Stomach smooth muscle (tissue), 2 donors: ENCODE measurements at regions not wholly inside any gene's neighbourhood (a gene's known extent, or its start where the extent isn't known, plus 50 kb on each side); places are given as distances from the start of the nearest gene placed in this dataset.

ENCODE experiments used
- H3K27ac ChIP-seq: one replicate; pipeline ENCODE4 v1.7.0; 2013; ENCODE audit warnings: mild to moderate bottlenecking, low read length, inconsistent platforms
- H3K27me3 ChIP-seq, 2 donors: one replicate each; pipeline ENCODE4 v1.7.0; 2013; ENCODE audit warnings: low read length in 2 of 2; ENCODE audit not compliant: insufficient read depth in 2 of 2, control insufficient read depth in 1 of 2
- H3K36me3 ChIP-seq, 2 donors: one replicate each; pipeline ENCODE4 v1.7.0; 2013; ENCODE audit warnings: low read length in 2 of 2; ENCODE audit not compliant: control insufficient read depth in 2 of 2, insufficient read depth in 2 of 2
- H3K4me1 ChIP-seq: one replicate; pipeline ENCODE4 v1.7.0; 2013; ENCODE audit warnings: low read length; ENCODE audit not compliant: control insufficient read depth, insufficient read depth
- H3K4me3 ChIP-seq, 2 donors: one replicate each; pipeline ENCODE4 v1.7.0; 2013; ENCODE audit warnings: low read length in 2 of 2
- H3K9ac ChIP-seq, 2 donors: one replicate each; pipeline ENCODE4 v1.7.0; 2013; ENCODE audit warnings: low read length in 2 of 2, mild to moderate bottlenecking in 1 of 2
- H3K9me3 ChIP-seq, 2 donors: one replicate each; pipeline ENCODE4 v1.7.0; 2013; ENCODE audit warnings: low read length in 2 of 2; ENCODE audit not compliant: control insufficient read depth in 2 of 2
- donor health status: healthy.
- donor health status: Pancreatic carcinoma.

DNA sequence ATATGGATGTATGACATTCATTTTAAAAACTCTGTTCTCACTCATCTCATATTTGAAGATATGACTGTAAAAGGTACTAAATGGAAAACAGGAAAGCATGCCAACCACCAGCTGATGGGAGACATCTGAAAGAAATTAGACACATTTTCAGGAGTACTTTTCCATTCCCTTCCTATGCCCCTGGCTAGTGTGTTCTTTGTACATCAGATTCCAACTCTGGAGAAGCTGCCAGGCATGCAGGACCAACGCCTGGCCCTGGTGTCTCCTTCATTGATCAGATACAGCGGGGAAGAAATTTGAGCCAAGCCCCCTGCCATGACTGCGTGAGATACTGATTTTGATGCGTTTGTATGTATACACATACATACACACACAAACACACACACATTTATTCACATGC lies 599.0 kb upstream of the SYT4 start:
- H3K36me3 ChIP-seq: no peaks in the 10 kb centered on the region
- no peaks in the 10 kb centered on the region for H3K9me3 ChIP-seq
- no peak overlapping the region for H3K9ac ChIP-seq
- H3K4me3 ChIP-seq: no peak overlapping the region
- no peaks in the 10 kb centered on the region for H3K4me1 ChIP-seq
- no peak overlapping the region for H3K27ac ChIP-seq
- no peaks in the 10 kb centered on the region for H3K27me3 ChIP-seq

GRCh38 chr18:43876748-43877147 lies 599.5 kb upstream of the SYT4 start:
- H3K27me3 ChIP-seq: no peaks in the 10 kb centered on the region
- no peak overlapping the region for H3K27ac ChIP-seq
- no peak overlapping the region for H3K9ac ChIP-seq

GRCh38 chr18:43877616-43878321 lies 600.5 kb upstream of the SYT4 start:
- H3K27ac ChIP-seq: no peak overlapping the region
- H3K9me3 ChIP-seq: no peaks in the 10 kb centered on the region
- no peak overlapping the region for H3K9ac ChIP-seq
- no peaks in the 10 kb centered on the region for H3K27me3 ChIP-seq
- no peaks in the 10 kb centered on the region for H3K4me1 ChIP-seq
- H3K36me3 ChIP-seq: no peaks in the 10 kb centered on the region
- no peak overlapping the region for H3K4me3 ChIP-seq

More at GRCh38 chr18:43876748-43877147, 599.5 kb upstream of the SYT4 start:
- Histone ChIP-seq H3K9me3 (no peaks in the 10 kb centered on the region), H3K4me3 (no peak overlapping the region), H3K4me1 (no peaks in the 10 kb centered on the region), H3K36me3 (no peaks in the 10 kb centered on the region)

DNA sequence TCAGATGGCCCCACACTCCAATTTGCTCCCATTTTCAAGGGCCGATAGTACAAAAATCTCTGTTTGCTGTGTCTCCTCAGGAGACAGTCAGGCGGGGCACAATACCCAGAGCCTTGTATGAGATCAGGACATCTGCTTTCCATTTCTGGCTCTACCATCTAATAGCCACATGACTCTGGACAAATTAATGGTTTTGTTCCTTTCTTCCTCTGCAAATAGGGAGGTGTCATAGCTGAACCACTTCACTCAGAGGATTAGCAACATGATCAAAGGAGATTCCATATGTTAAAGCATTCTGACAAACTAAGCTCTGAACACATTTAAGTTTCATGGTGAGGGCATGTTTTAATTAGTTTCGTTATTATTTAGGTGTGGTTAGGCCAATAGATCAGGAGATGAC lies 602.1 kb upstream of the SYT4 start:
- Histone ChIP-seq H3K9me3 (no peaks in the 10 kb centered on the region), H3K36me3 (no peaks in the 10 kb centered on the region), H3K27ac (no peak overlapping the region), H3K27me3 (no peaks in the 10 kb centered on the region), H3K9ac (no peak overlapping the region), H3K4me3 (no peak overlapping the region), H3K4me1 (no peaks in the 10 kb centered on the region)

GRCh38 chr18:43882358-43883055 lies 605.2 kb upstream of the SYT4 start:
- Histone ChIP-seq H3K4me1 (no peaks in the 10 kb centered on the region), H3K9me3 (no peaks in the 10 kb centered on the region), H3K27ac (no peak overlapping the region), H3K4me3 (no peak overlapping the region), H3K36me3 (no peaks in the 10 kb centered on the region), H3K9ac (no peak overlapping the region), H3K27me3 (no peaks in the 10 kb centered on the region)

DNA sequence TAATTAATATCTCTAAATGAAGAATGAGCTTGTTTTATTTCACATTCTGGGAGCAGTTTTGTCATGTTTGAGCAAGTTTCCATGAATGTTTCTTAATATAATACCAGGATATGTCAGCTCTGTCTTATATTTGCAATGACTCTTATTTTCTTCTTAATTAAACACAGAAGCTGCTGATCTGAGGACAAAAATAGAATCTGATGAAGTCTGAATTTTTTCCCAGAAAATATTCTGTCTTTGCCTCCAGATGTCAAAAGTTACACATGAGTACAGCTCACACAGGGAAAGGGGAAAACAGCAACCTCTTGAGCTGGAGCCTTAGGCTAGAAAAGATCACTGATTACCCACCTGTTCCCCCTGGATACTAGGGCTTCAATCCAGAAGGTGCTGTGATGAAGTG lies 606.6 kb upstream of the SYT4 start:
- Histone ChIP-seq H3K36me3 (no peaks in the 10 kb centered on the region), H3K9ac (no peak overlapping the region), H3K27ac (no peak overlapping the region), H3K9me3 (no peaks in the 10 kb centered on the region), H3K27me3 (no peaks in the 10 kb centered on the region), H3K4me3 (no peak overlapping the region), H3K4me1 (no peaks in the 10 kb centered on the region)

DNA sequence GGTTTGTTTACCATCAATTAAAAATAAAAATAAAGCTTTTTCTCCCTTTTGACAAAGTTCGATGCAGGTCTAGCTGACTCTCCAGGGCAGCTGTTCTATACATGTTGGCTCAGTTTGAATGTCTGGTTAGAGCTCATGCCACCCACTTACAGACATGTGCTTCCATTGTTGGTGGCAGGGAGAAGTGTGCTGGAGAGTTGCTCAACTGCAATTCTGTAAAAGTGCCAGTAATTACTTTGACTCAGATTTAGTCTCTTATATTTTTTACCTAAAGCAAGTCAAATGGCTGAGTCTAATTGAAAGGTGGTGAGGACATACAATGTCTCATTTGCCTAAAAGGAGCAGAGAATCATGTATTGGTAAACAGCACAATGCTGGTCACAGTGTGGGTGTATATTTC lies 609.1 kb upstream of the SYT4 start:
- Histone ChIP-seq H3K4me3 (no peak overlapping the region), H3K9me3 (no peaks in the 10 kb centered on the region), H3K27me3 (no peaks in the 10 kb centered on the region), H3K36me3 (no peaks in the 10 kb centered on the region), H3K27ac (no peak overlapping the region), H3K9ac (no peak overlapping the region), H3K4me1 (no peaks in the 10 kb centered on the region)

- no peak overlapping the region for H3K4me3 ChIP-seq
- no peaks in the 10 kb centered on the region for H3K36me3 ChIP-seq
- no peak overlapping the region for H3K27ac ChIP-seq
- H3K27me3 ChIP-seq: no peaks in the 10 kb centered on the region
- no peaks in the 10 kb centered on the region for H3K4me1 ChIP-seq
- no peaks in the 10 kb centered on the region for H3K9me3 ChIP-seq
- H3K9ac ChIP-seq: no peak overlapping the region
These were observed 610.2 kb upstream of the SYT4 start for GRCh38 chr18:43887491-43887890.

DNA sequence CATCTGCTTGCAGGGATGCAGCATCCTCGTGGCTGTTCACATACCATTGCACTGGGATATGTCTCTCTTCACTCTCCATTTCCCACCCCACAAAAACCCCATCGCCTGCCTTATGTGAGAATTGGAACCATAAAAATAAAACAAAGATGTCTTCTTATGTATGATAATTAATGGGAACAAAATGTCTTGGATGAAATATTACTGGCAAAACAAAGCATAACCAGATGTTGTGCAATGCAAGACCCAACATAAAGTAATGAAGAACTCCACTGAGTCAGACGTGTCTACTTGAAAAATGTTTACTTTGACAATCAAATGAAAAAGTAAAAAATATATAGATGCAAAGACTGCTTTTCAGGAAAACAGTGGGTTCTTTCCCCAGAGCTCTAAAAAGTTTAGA lies 611.3 kb upstream of the SYT4 start:
- Histone ChIP-seq H3K27ac (no peak overlapping the region), H3K9me3 (no peaks in the 10 kb centered on the region), H3K27me3 (no peaks in the 10 kb centered on the region), H3K4me3 (no peak overlapping the region), H3K4me1 (peaks cover 4% of the 10 kb centered on the region), H3K9ac (no peak overlapping the region), H3K36me3 (no peaks in the 10 kb centered on the region)

- H3K36me3 ChIP-seq: no peaks in the 10 kb centered on the region
- H3K4me1 ChIP-seq: peaks cover 4% of the 10 kb centered on the region
- no peak overlapping the region for H3K4me3 ChIP-seq
- H3K9me3 ChIP-seq: peaks cover 0 to 7% of the 10 kb centered on the region in 2 donors
- no peak overlapping the region for H3K27ac ChIP-seq
- H3K27me3 ChIP-seq: no peaks in the 10 kb centered on the region
- H3K9ac ChIP-seq: no peak overlapping the region
These were observed 615.8 kb upstream of the SYT4 start for GRCh38 chr18:43893001-43893637.
